RWPE1 (cell line): ENCODE measurements at regions not wholly inside any gene's neighbourhood (a gene's known extent, or its start where the extent isn't known, plus 50 kb on each side); places are given as distances from the start of the nearest gene placed in this dataset.
"Not testable (repeated sequence)": the region's sequence is repeated elsewhere in the genome, so short reads cannot be mapped to it uniquely, and the experiment has no call there.

ENCODE experiments used
- CTCF ChIA-PET: fragments of 350-600 bp; sonication (Branson Sonifier 250); formaldehyde crosslinking; extraction: SDS; loops from one replicate; lab custom pipeline; 2021; lab: Yijun Ruan, JAX
- POLR2A ChIA-PET: fragments of 400-600 bp; formaldehyde crosslinking; extraction: SDS; loops from one replicate; lab custom pipeline; 2020; ENCODE audit warnings: antibody characterized with exemption; ENCODE audit not compliant: low non-redundant PET; lab: Yijun Ruan, JAX
- DNase-seq: peaks from one replicate; pipeline ENCODE4 v3.0.0; 2012; ENCODE audit warnings: low spot score
- H3K27ac ChIP-seq: fragments of 450-650 bp; 2 replicates; pipeline ENCODE4 v1.5.1; 2017
- CTCF ChIP-seq: fragments of 450-650 bp; conservative IDR thresholded peaks from 2 replicates; pipeline ENCODE4 v1.5.1; 2017; ENCODE audit warnings: low read depth, mild to moderate bottlenecking

DNA sequence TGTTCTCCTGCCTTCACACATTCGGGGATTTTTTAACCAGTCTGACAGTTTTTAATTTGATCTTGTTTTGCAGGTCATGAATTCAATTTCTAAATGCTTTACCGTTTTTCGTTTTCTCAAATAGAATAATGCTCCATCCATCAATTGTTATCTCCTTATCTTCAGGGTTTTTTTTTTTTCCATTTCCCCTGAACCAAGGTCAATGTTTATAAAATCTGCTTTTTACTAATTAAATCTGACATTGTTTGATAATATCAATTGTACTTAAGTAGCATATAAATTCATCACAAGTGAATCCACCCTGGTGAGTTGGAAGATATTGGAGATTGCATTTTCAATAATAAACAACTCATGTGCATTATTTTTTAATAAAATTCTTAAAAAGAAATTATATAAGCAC, 2004.6 kb upstream of the WWC1 start:
- DNase-seq = no peak
- H3K27ac ChIP-seq = no peak overlapping the region
- ChIA-PET POLR2A (no interaction called here), CTCF (interaction anchor here (0.7 kb wide), 1 partner anchor 948 kb away, joined by 4 read pairs; no protein-coding TSS in a partner anchor)
- no peak for TF ChIP-seq CTCF

GRCh38 chr5:166287866-166288265, 2003.6 kb upstream of the WWC1 start:
- CTCF ChIA-PET = no interaction called here
- POLR2A ChIA-PET = no interaction called here
- TF ChIP-seq CTCF = no peak
- no peak for DNase-seq
- H3K27ac ChIP-seq = no peak overlapping the region

DNA sequence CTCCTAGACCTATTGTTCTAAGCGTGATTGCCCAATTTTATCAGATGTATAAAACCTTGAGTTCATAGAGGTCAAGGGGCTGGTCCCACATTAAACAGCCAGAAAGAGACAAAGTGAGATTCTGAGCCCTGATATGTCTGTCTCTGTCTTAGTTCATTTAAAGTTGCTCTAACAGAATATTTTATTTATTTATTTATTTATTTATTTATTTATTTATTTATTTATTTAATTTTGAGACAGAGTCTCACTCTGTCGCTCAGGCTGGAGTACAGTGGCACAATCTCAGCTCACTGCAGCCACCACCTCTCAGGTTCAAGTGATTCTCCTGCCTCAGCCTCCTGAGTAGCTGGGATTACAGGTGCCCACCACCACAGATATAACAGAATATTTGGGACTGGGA, 1999.6 kb upstream of the WWC1 start:
- POLR2A ChIA-PET, CTCF ChIA-PET, DNase-seq, H3K27ac ChIP-seq: not testable (repeated sequence)

DNA sequence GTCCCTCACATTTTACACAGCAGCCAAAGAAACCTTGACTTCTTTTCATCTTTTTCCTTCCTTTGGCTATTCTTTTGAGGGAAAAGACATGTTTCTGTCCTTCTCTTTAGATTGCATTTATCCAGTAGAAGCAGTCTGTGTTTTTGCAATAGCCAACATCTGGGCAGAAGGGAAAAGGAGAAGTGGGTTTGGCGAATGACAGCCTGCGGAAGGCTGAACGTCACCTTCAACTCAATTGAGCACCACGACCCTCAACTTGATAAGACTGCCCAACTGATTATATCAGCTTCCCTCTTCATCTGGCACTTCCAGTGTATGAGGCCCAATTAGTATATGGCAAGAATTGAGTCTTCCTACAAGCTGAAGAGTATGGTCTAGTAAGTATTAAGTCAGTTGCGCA, 1997.6 kb upstream of the WWC1 start:
- no peak for DNase-seq
- ChIA-PET CTCF (no interaction called here), POLR2A (no interaction called here)
- H3K27ac ChIP-seq = no peak overlapping the region
- TF ChIP-seq CTCF = no peak

- POLR2A ChIA-PET = no interaction called here
- no peak for TF ChIP-seq CTCF
- no peak overlapping the region for H3K27ac ChIP-seq
- DNase-seq = no peak
- CTCF ChIA-PET = no interaction called here
These were observed 1989.3 kb upstream of the WWC1 start for GRCh38 chr5:166302166-166302565.

DNA sequence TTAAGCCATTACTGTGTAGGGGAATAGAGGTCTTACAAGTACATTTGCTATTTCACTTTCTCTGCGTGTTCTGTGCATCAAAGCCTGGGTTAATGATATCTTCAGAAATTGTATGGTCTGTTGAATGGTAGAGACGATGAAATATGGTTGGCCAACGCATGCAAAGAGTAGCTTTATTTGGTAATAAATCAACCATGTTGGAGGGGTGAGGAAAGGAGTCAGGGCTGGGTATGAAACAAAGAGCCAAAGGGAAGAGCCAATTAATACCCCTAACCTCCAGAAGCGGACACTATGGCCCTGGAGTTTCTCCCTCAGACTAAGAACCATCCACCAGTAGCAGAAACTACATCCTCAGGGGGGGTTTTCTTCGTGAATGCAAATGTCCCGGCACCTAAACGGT, 1974.0 kb upstream of the WWC1 start:
- no peak for TF ChIP-seq CTCF
- H3K27ac ChIP-seq = no peak overlapping the region
- CTCF ChIA-PET = interaction anchor here (0.6 kb wide), 1 partner anchor 845 kb away, joined by 3 read pairs; no protein-coding TSS in a partner anchor
- POLR2A ChIA-PET = no interaction called here
- no peak for DNase-seq

- CTCF ChIA-PET = no interaction called here
- DNase-seq = no peak
- no peak for TF ChIP-seq CTCF
- POLR2A ChIA-PET = no interaction called here
- no peak overlapping the region for H3K27ac ChIP-seq
These were observed 1970.4 kb upstream of the WWC1 start for GRCh38 chr5:166320920-166321480.
